Vagina (tissue), 2 donors: ENCODE measurements at regions not wholly inside any gene's neighbourhood (a gene's known extent, or its start where the extent isn't known, plus 50 kb on each side); places are given as distances from the start of the nearest gene placed in this dataset.
"Not testable (repeated sequence)": the region's sequence is repeated elsewhere in the genome, so short reads cannot be mapped to it uniquely, and the experiment has no call there.

Experiments used
- CTCF ChIP-seq, 3 experiments: fragments of 450-650 bp in 2 of 3; fragments of 200-600 bp in 1 of 3; sonication (generic) in 1 of 3; IDR thresholded peaks; one replicate each; pipeline ENCODE4 v1.5.1; 2017 to 2019; ENCODE audit warnings: antibody characterized with exemption in 3 of 3, mild to moderate bottlenecking in 2 of 3, moderate library complexity in 2 of 3
- POLR2AphosphoS5 ChIP-seq, 2 donors: sonication (generic); formaldehyde crosslinking; IDR thresholded peaks; one replicate each; pipeline ENCODE4 v1.9.0; 2017; ENCODE audit warnings: antibody characterized with exemption in 2 of 2, mild to moderate bottlenecking in 2 of 2, low read depth in 1 of 2; ENCODE audit not compliant: insufficient read depth in 1 of 2

- TF ChIP-seq CTCF (IDR thresholded peaks at IDR 0.05); POLR2AphosphoS5 (IDR thresholded peaks at IDR 0.05; ENCODE audit: insufficient read depth in 1 of 2, low read depth in 1 of 2): not testable (repeated sequence)
Observed at GRCh38 chr7:29701540-29701939, 104.8 kb upstream of the WIPF3 start.
